Erythroblast (primary cell): ENCODE measurements at regions not wholly inside any gene's neighbourhood (a gene's known extent, or its start where the extent isn't known, plus 50 kb on each side); places are given as distances from the start of the nearest gene placed in this dataset.

Experiments used
- GATA1 ChIP-seq: IDR thresholded peaks from 2 replicates; pipeline ENCODE4 v1.6.1; 2011; ENCODE audit warnings: low read depth, mild to moderate bottlenecking, control low read depth, low read length, moderate library complexity
- POLR2A ChIP-seq: IDR thresholded peaks from 2 replicates; pipeline ENCODE4 v1.6.1; 2011; ENCODE audit warnings: mild to moderate bottlenecking, low read length

- no peak for TF ChIP-seq POLR2A
- TF ChIP-seq GATA1 = no peak
Measured at GRCh38 chr10:131667561-131667960, 233.2 kb upstream of the PPP2R2D start.
